ENCODE measurements at regions not wholly inside any gene's neighbourhood (a gene's known extent, or its start where the extent isn't known, plus 50 kb on each side); places are given as distances from the start of the nearest gene placed in this dataset.
"Not testable (repeated sequence)": the region's sequence is repeated elsewhere in the genome, so short reads cannot be mapped to it uniquely, and the experiment has no call there.

DNA sequence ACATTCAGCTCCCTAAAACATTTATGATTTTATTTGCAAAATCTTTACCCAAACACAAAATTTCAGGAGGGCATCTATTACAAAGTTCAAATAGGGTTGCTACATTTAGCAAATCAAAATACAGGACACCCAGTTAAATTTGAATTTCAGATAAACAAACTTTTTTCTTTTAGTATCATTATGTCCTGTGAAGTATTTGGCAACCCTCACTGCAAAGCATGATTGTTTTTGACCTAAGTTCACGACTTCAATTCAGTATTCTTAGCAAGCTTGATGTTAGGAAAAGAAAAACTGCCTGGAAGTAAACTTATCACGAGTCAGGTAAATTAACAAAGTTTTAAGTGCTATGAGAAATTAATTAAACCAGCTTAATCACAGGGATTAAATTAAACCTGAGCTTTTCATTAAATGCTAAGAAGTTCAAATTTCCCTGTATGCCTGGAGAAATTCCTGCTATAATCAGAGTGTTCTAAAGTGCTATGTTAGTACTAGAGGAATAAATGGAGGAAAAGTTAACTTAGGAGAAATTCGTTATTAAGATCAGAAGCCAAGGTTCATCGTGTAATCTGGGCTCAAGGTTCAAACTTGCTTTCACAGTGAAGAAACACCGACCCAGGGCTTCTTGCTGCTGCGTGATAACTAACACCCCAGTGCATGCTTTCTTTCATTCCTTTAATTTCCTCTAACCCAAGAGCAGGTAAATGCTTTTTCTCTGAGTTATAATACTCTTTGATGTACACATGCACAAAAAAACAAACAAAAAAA is 298.1 kb downstream of the FOXO1 start:
- DNase-seq (ENCODE audit: low spot score), result no peak
- in situ Hi-C loops (cut with HindIII; ENCODE audit: low sequenced_read_pairs), result no loop called here

- no peak for DNase-seq (ENCODE audit: low spot score)
- in situ Hi-C loops (cut with HindIII; ENCODE audit: low sequenced_read_pairs), result no loop called here
Measured at GRCh38 chr13:40370661-40371060, 295.8 kb downstream of the FOXO1 start.

DNA sequence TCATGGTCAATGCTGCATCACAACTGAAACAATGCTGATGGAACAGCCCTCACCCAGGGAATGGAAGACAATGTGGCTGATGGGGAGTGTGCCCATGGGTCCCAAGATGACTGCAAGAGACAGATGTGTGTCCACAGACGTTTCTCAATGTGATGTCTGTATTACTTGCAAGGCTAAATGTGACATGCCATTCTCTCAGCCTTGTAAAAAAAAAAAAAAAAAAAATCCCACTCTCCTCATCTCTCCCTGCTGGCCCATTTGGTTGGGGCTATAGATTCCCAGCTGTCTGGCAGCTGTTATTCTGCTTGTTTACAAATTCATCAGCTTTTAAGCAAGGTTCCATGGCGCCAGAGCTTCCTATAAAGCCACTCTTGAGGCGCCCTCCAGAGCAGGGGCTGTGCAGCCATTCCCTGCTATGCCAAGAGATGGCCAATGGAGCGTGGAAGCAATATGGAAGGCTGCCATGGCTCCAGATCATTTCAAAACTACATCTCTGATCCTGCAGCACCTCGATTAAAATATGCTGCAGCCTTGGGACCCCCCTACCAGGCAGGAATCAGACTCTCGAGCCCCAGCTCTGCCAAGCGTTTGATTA is 294.8 kb downstream of the FOXO1 start:
- in situ Hi-C loops (cut with HindIII; ENCODE audit: low sequenced_read_pairs), result no loop called here
- DNase-seq (ENCODE audit: low spot score), result no peak

DNA sequence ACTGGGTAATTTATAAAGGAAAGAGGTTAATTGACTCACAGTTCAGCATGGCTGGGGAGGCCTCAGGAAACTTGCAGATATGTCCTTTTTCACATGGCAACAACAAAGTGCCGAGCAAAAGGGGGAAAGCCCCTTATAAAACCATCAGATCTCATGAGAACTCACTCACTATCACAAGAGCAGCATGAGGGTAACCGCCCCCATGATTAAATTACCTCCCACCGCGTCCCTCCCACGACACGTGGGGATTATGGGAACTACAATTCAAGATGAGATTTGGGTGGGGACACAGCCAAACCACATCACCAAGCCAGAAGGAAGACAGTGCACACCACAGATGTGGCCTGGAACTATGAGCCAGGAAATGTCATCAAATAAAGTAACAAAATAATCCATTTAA is 292.8 kb downstream of the FOXO1 start:
- in situ Hi-C loops (cut with HindIII; ENCODE audit: low sequenced_read_pairs), result not testable (repeated sequence)

GRCh38 chr13:40375489-40376171 is 290.8 kb downstream of the FOXO1 start:
- DNase-seq (ENCODE audit: low spot score), result no peak
- in situ Hi-C loops (cut with HindIII; ENCODE audit: low sequenced_read_pairs), result no loop called here

More for the DNA sequence above, 292.8 kb downstream of the FOXO1 start:
- not testable (repeated sequence) for DNase-seq (ENCODE audit: low spot score)

GRCh38 chr13:40376296-40376849 is 290.1 kb downstream of the FOXO1 start:
- no peak for DNase-seq (ENCODE audit: low spot score)
- in situ Hi-C loops (cut with HindIII; ENCODE audit: low sequenced_read_pairs), result no loop called here

- no peak for DNase-seq (ENCODE audit: low spot score)
- in situ Hi-C loops (cut with HindIII; ENCODE audit: low sequenced_read_pairs), result no loop called here
Measured at GRCh38 chr13:40376867-40377535, 289.4 kb downstream of the FOXO1 start.

DNA sequence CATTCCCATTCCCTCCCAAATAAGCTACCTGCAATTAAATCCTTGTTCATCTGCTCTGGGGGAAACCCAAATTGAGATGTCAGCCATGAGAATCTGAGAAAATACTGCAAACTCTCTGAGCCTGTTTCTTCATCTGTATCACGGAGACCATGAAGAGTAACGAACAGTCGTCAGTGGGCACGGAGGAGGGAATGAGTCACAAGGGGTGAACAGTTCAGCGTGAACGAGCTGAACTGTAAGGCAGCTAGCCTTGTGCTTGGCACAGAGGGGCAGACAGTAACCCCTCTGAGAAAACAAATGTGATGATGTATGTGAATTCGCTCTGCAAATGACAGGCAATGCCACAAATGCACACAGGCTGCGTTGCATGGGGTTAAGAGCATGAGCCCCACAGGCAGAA is 288.7 kb downstream of the FOXO1 start:
- DNase-seq (ENCODE audit: low spot score), result no peak
- in situ Hi-C loops (cut with HindIII; ENCODE audit: low sequenced_read_pairs), result no loop called here

DNA sequence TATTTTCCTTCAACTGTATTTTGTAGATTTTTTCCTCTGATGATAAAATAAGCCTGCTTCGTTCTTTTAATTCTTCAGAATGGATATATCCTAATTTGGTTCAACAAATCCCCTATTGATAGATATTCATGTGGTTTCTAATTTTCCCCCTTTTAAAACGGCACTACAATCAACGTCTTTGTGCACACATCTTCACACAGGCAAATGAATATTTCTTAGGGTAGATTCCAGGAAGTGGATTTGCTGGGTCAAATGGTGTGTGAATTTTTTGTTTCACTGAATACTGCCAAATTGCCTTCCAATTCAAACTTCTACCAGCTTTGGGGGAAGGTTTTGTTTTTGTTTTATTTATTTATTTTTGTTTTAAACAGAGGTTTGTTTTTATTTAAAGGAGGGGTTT is 287.2 kb downstream of the FOXO1 start:
- DNase-seq (ENCODE audit: low spot score), result no peak

DNA sequence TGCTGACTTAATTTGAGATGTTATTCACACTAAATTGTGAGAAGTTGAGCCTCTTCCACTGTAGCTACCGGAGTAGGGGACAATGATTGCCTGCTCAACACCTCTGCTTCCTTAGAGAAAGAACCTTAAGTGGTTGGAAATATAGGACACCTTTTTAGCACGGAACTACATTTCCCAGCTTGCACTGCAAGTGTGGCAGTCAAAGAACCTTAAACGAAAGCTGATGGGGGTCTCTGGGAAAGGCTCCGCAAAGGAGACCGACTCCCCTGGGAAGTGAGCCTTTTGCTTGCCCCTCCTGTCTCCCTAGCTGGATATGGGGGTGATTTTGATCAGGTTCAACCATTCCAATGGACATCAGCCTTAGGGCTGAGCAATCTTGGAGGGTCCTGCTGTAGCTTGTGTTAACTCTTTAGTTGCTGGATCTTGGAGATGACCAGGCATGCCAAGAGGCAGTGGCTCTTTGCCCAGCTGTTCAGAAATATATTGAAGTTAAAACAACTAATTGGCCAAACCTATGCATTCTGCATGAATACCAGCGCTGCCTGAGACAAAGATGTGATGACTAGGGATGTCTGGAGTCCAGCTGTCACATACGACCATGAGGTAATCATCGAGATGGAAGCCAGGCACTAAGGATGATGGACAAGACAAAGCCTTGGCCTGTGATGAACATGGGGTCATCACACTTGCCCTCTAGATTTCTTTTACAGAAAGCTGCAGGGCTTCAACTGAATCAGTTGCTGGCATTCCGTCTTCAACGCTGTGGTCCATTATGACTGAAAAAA is 286.5 kb downstream of the FOXO1 start:
- no peak for DNase-seq (ENCODE audit: low spot score)
- in situ Hi-C loops (cut with HindIII; ENCODE audit: low sequenced_read_pairs), result no loop called here

More for the DNA sequence above, 287.2 kb downstream of the FOXO1 start:
- in situ Hi-C loops (cut with HindIII; ENCODE audit: low sequenced_read_pairs), result no loop called here

DNA sequence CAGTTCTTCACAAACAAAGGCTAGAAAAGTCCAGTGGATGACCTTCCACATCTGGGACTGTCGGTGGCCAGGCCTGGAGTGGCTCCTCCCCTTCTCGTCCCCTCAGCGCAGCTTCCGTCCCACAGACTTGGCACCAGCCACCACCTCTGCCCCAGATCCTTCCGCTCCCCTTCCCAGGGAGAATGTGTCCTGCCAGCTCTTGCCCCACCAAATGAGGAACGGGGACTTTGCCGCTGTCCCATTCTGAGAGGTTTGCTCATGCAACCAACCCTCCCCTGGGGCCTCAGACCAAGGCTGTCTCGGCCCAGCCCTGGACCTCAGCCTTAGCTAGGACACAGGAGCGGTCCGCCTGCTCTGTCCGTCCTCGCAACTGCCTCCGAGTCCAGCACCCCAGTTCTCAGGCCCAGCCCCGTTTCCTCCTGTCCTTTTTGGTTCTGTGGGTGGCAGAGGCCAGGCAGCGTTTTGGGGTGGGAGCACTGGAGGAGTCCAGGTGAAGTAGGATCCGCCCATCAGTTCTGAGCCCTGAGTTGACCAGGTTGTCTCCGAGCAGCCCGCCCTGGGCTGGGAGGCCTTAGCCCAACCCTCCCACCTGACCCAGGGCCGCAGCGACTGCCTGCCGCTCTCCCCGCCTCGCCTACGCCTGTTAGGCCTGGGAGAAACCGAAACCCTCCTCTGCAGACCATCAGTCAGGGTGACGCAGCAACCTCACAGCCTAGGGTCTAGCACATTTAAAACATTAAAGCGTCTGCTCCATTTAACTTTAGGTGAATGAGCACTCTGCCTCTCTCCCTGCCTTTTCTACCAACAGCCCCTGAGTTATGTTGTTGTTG is 284.3 kb downstream of the FOXO1 start:
- in situ Hi-C loops (cut with HindIII; ENCODE audit: low sequenced_read_pairs), result no loop called here
- no peak for DNase-seq (ENCODE audit: low spot score)

DNA sequence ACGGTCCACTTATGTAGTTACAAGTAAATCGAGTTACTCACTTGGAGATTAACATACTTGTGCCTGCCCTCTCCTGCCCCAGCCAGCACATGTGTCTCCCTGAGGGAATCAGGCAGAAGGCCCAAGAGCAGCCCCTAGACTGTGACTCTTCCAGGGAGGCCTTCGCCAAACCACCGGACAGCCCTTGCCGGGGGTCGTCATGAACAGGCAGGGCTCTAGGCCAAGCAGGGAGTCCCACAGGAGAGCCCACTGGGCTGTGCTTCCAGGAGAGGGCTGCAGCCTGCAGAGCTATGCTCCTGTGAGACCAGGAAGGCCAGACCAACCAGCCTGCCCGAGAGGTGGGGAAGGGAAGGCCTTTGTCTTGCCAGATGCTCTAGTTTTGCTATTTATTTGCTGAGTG is 283.3 kb downstream of the FOXO1 start:
- in situ Hi-C loops (cut with HindIII; ENCODE audit: low sequenced_read_pairs), result no loop called here
- no peak for DNase-seq (ENCODE audit: low spot score)

DNA sequence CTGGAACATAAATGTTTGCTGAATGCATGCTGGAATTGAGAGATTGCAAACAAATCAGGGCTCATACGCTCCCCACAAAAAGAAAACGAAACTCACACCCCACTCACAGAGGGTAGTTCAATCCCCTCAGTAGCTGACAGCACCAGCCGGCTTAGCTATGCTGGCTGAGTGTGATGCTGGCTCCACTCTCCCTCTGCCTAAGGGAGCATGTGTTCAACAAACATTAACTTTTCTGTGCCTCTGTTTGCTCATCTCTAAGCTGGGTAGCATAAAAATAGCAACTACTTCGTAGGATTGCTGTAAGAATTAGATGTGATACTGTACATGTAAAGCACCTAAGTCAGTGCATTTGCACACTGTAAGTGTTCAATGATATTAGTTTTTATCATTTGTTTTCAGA is 282.6 kb downstream of the FOXO1 start:
- in situ Hi-C loops (cut with HindIII; ENCODE audit: low sequenced_read_pairs), result no loop called here
- DNase-seq (ENCODE audit: low spot score), result no peak

- DNase-seq (ENCODE audit: low spot score), result no peak
- in situ Hi-C loops (cut with HindIII; ENCODE audit: low sequenced_read_pairs), result no loop called here
Measured at GRCh38 chr13:40384976-40385857, 281.2 kb downstream of the FOXO1 start.

- no peak for DNase-seq (ENCODE audit: low spot score)
- in situ Hi-C loops (cut with HindIII; ENCODE audit: low sequenced_read_pairs), result no loop called here
Measured at GRCh38 chr13:40385858-40386180, 280.6 kb downstream of the FOXO1 start.

GRCh38 chr13:40386586-40386985 is 279.9 kb downstream of the FOXO1 start:
- in situ Hi-C loops (cut with HindIII; ENCODE audit: low sequenced_read_pairs), result no loop called here
- no peak for DNase-seq (ENCODE audit: low spot score)

DNA sequence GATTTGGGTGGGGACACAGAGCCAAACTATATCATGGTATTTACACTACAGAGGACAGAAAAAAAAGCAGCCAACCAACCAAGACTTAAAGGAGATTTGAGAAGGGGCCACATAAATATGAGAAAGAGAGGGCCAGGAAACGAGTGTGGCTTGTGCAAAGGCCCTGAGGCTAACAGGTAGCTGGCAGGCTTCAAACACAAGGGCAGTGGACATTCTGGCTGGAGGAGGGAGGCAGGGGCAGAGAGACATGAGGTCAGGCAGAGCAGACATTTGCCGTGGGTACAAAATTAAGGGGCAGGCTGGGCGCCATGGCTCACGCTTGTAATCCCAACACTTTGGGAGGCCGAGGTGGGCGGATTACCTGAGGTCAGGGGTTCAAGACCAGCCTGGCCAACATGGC is 278.7 kb downstream of the FOXO1 start:
- in situ Hi-C loops (cut with HindIII; ENCODE audit: low sequenced_read_pairs), result no loop called here
- DNase-seq (ENCODE audit: low spot score), result no peak
